SH-SY5Y (cell line): ENCODE measurements at regions not wholly inside any gene's neighbourhood (a gene's known extent, or its start where the extent isn't known, plus 50 kb on each side); places are given as distances from the start of the nearest gene placed in this dataset.

ENCODE experiments used
- GATA2 ChIP-seq: IDR thresholded peaks from 2 replicates; pipeline ENCODE4 v1.6.1; 2011; ENCODE audit warnings: mild to moderate bottlenecking, low read depth, low read length
- GATA3 ChIP-seq: IDR thresholded peaks from 2 replicates; pipeline ENCODE4 v1.6.1; 2011; ENCODE audit warnings: low read depth, mild to moderate bottlenecking, low read length, moderate library complexity

DNA sequence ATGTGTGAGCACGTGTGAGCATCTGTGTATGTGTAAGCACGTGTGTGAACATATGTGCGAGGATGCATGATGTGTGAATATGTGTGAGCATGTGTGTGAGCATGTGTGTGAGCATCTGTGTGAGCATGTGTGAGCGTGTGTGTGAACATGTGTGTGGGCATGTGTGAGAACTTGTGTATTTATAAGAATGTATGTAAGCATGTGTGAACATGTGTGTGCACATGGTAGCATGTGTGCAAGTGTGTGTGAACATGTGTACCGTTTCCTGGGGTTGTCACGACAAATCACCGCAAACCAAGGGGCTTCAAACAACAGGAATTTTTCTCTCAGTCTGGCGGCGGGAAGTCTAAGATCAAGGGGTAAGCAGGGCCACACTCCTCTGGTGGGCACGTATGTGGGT, 238.3 kb downstream of the CTTN start:
- no peak for TF ChIP-seq GATA3
- TF ChIP-seq GATA2 = no peak

DNA sequence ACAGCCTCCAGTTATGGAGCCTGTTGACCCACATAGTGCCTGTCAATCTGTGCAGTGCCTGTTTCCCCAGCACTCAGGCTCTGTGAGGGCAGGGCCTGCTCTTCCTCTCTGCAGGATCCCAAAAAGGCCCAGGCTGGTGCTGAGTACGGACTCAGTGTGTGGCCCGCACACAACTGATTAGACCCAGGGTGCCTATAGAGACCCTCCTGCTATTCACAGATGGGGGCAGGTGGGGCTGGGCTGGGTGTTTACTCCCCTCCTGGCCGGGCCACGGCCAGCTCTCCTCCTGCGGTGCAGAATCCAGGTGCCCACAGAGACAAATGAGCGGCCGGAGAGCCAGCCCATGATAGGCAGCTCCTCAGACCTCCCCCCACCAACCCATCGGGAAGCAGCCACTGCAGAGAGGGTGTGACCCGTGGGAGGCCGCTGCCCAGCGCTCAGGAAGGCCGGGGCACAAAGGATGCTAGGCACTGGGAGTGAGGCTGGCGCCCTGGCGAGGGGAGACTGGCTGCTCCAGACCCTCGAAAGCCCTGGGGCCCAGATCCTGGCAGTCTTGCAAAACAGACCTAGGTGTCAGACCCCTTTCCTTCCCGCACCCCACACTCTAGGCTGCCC, 239.0 kb downstream of the CTTN start:
- TF ChIP-seq GATA2 (no peak), GATA3 (no peak)

DNA sequence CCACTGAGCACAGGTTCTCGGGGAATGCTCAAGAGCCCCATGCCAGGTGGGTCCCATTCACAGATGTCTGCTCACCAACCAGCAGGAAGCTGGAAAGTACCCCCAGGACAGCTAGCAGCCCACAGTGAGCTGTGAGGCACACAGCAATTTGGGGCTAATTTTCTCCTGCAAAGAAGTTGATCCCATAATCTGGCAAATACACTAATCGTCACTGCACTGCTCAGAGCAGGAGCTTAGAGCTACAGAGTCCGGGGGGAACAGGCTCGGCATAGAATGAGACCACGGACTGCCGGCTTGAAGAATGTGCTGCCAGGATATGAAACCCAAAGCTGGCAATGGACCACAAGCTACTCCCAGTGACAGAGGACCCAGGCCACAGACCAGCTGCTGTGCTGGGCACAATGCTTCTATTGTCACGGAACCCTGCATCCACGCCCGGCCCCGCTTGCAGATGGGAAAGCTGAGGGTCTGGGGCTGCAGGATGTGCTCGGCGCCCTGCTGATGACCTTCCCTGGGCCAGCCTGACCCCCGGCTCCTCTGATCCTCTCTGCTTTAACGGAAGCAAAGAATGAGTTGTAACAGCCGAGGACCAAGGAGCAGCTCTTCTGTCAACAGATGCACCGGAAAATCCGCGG, 239.7 kb downstream of the CTTN start:
- TF ChIP-seq GATA3 = no peak
- no peak for TF ChIP-seq GATA2

DNA sequence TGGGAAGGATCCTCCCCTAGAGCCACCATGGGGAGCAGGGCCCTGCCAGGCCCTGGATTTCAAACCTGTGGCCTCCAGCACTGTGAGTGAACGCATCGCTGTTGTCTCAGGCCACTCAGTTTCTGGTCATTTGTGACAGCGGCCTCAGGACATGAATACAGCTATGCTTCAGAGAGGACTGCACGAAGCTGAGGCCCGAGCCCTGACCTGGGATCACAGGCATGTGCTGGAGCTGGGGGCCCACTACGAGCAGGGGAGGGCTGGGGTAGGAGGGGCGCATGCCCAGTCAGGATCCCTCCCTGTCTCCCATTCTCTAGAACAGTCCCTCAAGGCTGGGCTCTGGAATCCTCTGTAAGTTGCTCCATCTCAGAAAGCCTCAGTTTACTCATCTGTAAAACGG, 242.1 kb downstream of the CTTN start:
- TF ChIP-seq GATA2 = no peak
- TF ChIP-seq GATA3 = no peak

DNA sequence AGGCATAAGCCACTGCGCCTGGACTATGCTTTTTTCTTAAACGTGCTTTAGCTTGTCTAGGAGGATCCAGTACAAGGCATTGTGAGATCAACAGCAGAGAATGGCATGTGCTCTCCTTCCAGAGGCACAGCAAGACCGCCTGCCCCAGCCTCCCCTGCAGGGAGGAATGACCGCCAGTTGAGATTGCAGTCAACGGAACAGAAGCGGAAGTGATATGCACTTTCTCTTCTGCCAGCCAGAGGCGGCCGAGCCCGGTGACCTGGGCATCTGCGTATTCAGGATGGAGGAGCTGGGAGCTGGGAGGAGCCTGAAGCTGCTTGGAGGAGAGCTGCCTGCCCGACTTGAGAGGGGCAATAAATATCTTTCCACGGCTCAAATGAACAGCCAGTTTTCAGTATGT, 243.0 kb downstream of the CTTN start:
- TF ChIP-seq GATA2 (peak; percentile 24; the same call in 1 of the 2 replicates), GATA3 (no peak)

DNA sequence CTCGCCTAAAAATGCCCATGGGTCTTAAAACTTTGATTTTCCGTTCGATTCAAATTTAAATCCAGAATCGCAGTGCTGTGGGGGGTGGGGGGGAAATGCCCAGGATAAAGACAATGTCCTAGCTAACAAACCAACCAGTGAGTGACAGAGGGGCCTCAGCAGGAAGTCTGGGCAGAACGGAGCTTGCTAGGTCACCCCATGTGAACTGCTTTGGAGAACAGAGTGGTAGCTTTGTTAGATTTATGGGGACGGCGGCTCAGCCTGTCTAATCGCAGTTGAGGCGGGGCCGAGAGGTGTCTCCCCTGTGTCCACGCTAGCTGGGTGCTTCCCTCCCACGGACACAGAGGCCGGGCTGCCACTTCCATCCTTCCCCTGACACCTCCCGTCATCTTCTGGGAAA, 243.9 kb downstream of the CTTN start:
- TF ChIP-seq GATA2 (no peak), GATA3 (no peak)

DNA sequence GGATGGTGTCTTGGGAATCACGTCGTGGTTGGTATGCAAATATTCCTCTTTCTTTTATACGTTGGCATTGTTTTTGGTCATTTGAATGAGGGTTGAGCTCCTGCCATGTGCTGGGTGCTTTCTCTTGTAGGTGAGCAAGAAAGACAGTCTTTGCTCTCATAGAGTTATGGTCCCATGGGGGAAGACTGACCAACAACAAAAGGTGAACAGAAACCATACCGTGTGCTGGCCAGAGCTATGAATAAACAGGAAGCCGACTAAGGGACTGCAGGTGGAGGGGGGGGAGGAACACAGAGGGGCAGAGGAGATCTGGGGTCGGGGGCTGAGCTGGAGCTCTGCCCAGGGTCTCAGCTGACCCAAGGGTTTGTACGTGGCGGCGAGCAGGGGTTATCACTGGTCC, 245.3 kb downstream of the CTTN start:
- TF ChIP-seq GATA3 (no peak), GATA2 (no peak)

DNA sequence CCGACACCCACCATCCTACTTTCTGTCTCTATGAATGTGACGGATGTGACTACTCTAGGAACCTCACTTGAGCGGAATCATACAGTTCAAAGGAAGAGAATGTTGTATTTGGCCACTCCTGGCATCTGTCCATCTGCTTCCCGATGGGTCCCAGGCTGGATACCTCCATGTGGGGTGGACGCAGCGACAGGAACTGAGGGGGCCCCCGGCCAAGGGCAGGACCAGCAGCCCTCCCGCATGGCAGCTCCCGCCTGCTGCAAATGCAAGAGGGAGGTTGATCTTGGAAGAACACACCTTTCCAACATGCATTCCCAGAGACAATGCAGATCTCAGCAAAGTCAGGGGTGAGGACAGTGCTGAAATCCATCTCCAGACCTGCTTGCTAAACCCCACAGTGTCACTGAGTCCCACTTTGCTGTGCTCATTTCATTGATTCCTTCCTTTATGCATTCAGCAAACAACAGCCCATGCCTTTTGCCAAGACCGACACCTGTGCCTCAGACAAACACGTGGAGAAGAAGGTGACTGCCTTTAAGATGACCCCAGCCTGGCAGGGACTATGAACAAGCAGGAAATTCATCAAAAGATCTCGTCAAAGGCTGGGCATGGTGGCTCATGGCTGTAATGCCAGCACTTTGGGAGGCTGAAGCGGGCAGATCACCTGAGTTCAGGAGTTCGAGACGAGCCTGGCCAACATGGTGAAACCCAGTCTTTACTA, 246.2 kb downstream of the CTTN start:
- TF ChIP-seq GATA3 = no peak
- no peak for TF ChIP-seq GATA2

DNA sequence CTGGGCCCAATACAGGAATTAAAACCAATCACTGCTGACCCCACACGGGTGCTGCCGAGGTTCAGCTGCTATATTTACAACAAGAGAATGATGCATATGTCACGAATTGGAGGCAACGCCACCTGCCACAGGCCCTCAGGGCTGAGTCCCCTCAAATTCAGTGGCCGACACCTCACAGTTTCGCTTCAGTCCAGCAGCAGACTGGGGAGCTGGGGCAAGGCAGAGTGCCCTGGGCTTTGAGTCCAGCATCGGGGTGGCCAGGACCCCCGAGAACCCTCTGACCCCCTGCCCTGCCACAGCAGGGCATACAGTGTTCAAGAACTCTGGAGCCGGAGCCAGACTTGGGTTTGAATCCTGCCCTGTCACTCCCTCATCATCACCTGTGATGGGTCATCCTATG, 247.2 kb downstream of the CTTN start:
- TF ChIP-seq GATA2 (no peak), GATA3 (no peak)

DNA sequence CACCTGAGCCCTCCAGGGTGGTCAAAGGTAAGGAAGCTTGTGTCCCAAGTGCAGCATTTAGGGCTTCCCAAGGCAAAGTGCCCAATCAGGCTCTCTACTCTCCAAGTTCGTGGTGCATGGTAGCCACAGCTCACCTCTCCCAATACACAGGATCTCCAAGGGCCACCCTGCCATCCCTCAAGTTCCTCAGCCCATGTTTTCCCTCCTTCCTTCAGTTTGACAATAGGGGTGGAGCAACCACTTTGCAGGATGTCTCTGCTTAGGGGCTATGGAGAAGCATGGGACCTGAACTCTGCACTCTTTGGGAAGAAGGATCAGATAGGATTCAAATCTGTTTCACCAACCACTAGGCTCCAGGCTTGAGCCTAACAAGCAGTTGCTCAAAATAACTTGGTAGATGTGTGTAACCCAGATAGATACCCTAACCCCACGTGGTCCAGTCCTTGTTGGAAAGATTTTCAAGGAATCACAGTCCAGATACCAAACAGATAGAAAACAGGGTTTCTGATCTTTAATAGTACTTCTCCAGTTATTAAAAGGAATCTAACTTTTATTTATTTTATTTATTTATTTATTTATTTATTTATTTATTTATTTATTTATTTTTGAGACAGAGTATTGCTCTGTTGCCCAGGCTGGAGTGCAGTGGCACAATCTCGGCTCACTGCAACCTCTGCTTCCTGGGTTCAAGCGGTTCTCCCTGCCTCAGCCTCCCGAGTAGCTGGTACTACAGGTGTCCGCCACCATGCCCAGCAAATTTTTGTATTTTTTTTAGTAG, 248.1 kb downstream of the CTTN start:
- no peak for TF ChIP-seq GATA2
- TF ChIP-seq GATA3 = no peak

DNA sequence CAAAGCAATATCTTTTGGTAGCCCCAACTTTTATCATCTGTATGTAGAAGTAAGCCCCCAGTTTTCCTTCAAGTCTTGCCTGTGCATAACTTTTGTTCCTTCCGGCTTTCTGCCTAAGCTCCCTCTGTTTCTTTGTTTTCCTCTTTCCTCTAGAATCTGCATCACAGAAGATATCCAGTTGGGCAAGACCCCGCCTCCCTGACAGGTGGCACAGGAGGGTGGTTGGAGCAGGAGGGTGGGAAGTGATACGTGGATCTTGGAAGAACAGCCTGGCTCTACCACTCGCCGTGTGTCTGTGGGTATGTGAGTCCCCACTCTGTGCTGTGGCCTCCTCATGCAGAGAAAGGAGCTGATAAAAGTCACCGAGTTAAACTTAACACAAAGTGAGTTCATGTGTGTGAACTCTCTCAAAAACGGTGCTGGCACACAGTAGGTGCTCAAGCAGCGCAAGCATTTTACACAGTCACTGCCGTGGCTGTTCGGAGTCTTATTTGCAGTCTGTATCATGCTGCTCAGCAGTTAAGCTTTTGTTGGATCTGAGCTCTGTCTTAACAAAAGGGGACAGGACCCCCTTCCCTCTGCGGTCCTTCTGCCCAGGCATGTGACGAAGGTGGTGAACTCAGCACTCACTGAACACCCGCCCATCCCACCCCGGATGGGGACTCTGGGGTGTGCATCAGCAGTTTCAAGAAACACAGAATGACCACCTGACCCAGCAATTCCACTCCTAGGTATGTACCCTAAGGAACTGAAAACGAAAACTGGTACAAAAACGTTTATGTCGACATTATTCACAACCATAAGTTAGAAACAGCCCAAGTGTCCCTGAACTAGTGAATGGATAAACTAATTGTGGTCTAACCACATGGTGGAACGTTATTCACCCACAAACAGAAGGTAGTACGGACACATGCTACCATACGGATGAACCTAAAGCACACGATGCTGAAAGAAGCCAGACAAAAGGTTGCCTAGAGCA, 249.1 kb downstream of the CTTN start:
- TF ChIP-seq GATA2 (no peak), GATA3 (no peak)

DNA sequence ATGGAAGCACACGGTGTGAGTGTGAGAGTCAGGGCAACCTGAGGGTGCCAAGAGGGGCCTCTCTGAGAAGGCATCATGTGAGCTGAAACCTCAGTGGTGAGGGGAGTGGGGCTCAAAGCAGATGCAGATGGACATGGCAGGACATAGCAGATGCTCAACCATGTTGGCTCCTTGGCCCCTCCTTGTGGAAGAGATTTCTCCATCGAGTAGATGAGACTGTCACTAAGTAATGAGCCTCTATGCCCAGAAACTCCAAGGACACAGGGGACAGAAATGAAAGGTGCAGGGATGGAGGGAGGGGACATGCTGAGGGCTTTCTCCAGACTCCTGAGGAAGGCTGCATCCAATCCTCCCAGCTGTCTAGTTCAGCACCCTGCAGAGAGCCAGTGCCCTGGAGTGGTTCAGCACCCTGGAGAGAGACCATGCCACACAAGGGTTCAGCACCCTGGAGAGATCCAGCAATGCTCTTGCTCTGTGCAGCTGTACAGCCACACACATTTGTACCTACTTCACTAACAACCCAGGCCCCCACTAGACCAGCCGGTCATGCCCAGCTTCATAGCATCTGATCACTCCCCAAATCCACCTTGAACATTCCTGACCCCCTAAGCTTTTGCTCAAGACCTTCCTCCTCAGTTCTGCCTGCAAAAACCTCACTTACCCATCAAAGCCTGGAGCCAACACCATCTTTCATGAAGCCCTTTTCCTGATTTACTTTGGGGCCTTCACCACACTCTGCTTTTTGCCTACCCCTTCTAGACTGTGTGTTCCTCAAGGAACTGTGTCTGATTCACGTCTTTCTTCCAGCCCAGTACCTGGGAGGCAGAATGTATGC, 252.0 kb downstream of the CTTN start:
- TF ChIP-seq GATA3 (no peak), GATA2 (no peak)
